Stimulated activated CD4-positive, alpha-beta T cell treated with anti-CD3 and anti-CD28 coated beads, Interleukin-2, amount 100 ng/mL, for 4 hours (primary cell): ENCODE measurements at regions not wholly inside any gene's neighbourhood (a gene's known extent, or its start where the extent isn't known, plus 50 kb on each side); places are given as distances from the start of the nearest gene placed in this dataset.
"Not testable (repeated sequence)": the region's sequence is repeated elsewhere in the genome, so short reads cannot be mapped to it uniquely, and the experiment has no call there.

ENCODE experiments used
- DNase-seq: peaks from one replicate; pipeline ENCODE4 v3.0.0-alpha.2; 2020; ENCODE audit warnings: low read depth

GRCh38 chr3:107001635-107002034, 375.6 kb upstream of the CCDC54 start:
- no peak for DNase-seq

GRCh38 chr3:107005352-107005751, 371.9 kb upstream of the CCDC54 start:
- not testable (repeated sequence) for DNase-seq

GRCh38 chr3:107008213-107008612, 369.0 kb upstream of the CCDC54 start:
- no peak for DNase-seq

GRCh38 chr3:107013641-107014040, 363.6 kb upstream of the CCDC54 start:
- no peak for DNase-seq

GRCh38 chr3:107024551-107025026, 352.6 kb upstream of the CCDC54 start:
- no peak for DNase-seq

- DNase-seq = no peak
These were observed 351.3 kb upstream of the CCDC54 start for GRCh38 chr3:107025961-107026360.

GRCh38 chr3:107028086-107028485, 349.2 kb upstream of the CCDC54 start:
- DNase-seq = no peak

- DNase-seq = no peak
These were observed 348.6 kb upstream of the CCDC54 start for GRCh38 chr3:107028626-107029025.

- no peak for DNase-seq
These were observed 345.1 kb upstream of the CCDC54 start for GRCh38 chr3:107032111-107032510.

- DNase-seq = no peak
These were observed 343.1 kb upstream of the CCDC54 start for GRCh38 chr3:107034142-107034541.

- no peak for DNase-seq
These were observed 342.1 kb upstream of the CCDC54 start for GRCh38 chr3:107035176-107035575.

GRCh38 chr3:107044677-107045076, 332.6 kb upstream of the CCDC54 start:
- no peak for DNase-seq

GRCh38 chr3:107045791-107046190, 331.4 kb upstream of the CCDC54 start:
- no peak for DNase-seq

GRCh38 chr3:107055181-107055942, 321.9 kb upstream of the CCDC54 start:
- no peak for DNase-seq

GRCh38 chr3:107061466-107061865, 315.8 kb upstream of the CCDC54 start:
- DNase-seq = no peak

- no peak for DNase-seq
These were observed 314.9 kb upstream of the CCDC54 start for GRCh38 chr3:107062310-107062709.

GRCh38 chr3:107062787-107063186, 314.5 kb upstream of the CCDC54 start:
- no peak for DNase-seq

GRCh38 chr3:107063351-107063750, 313.9 kb upstream of the CCDC54 start:
- DNase-seq = no peak

GRCh38 chr3:107064405-107065060, 312.7 kb upstream of the CCDC54 start:
- DNase-seq = peak; percentile 29

- no peak for DNase-seq
These were observed 312.0 kb upstream of the CCDC54 start for GRCh38 chr3:107065094-107065861.

GRCh38 chr3:107067421-107067820, 309.8 kb upstream of the CCDC54 start:
- no peak for DNase-seq

GRCh38 chr3:107068980-107069379, 308.3 kb upstream of the CCDC54 start:
- no peak for DNase-seq

GRCh38 chr3:107076946-107077345, 300.3 kb upstream of the CCDC54 start:
- no peak for DNase-seq
